OCI-LY3 (cell line): ENCODE measurements at regions not wholly inside any gene's neighbourhood (a gene's known extent, or its start where the extent isn't known, plus 50 kb on each side); places are given as distances from the start of the nearest gene placed in this dataset.

Source experiments
- H2AFZ ChIP-seq: fragments of 200-600, 300-600 bp; shearing (Covaris generic); 2 replicates; pipeline ENCODE4 v1.6.0; 2014; ENCODE audit warnings: antibody characterized with exemption, low read depth, low read length
- H3K27ac ChIP-seq: fragments of 200-600, 300-600 bp; sonication (generic); 2 replicates; pipeline ENCODE4 v1.5.1; 2014; ENCODE audit warnings: mild to moderate bottlenecking, low read length, moderate library complexity, mixed read lengths
- H3K27me3 ChIP-seq: fragments of 200-600, 300-600 bp; sonication (generic); 2 replicates; pipeline ENCODE4 v1.6.1; 2014; ENCODE audit warnings: low read depth, low read length, mixed read lengths
- H3K36me3 ChIP-seq: fragments of 200-600, 300-600 bp; sonication (generic); replicated peaks from 2 replicates; pipeline ENCODE3; 2014; ENCODE audit warnings: low read depth, low read length, mixed read lengths
- H3K4me1 ChIP-seq: fragments of 300-600, 200-600 bp; sonication (generic); 2 replicates; pipeline ENCODE4 v1.6.1; 2014; ENCODE audit warnings: low read length, mixed read lengths
- H3K4me2 ChIP-seq: fragments of 200-600, 300-600 bp; sonication (generic); 2 replicates; pipeline ENCODE4 v1.6.1; 2014; ENCODE audit warnings: low read length, mixed read lengths
- H3K4me3 ChIP-seq: fragments of 300-600, 200-600 bp; sonication (generic); 2 replicates; pipeline ENCODE4 v1.5.1; 2014; ENCODE audit warnings: antibody characterized with exemption, mild to moderate bottlenecking, low read length, moderate library complexity
- H3K79me2 ChIP-seq: fragments of 300-600, 200-600 bp; shearing (Covaris generic); 2 replicates; pipeline ENCODE4 v1.6.1; 2014; ENCODE audit warnings: mild to moderate bottlenecking, low read length, mixed read lengths
- H3K9ac ChIP-seq: fragments of 300-600, 200-600 bp; shearing (Covaris generic); 2 replicates; pipeline ENCODE4 v1.6.0; 2014; ENCODE audit warnings: mild to moderate bottlenecking, low read length, moderate library complexity
- H3K9me3 ChIP-seq: fragments of 200-600, 300-600 bp; shearing (Covaris generic); 2 replicates; pipeline ENCODE4 v1.6.1; 2014; ENCODE audit warnings: low read length, mixed read lengths; ENCODE audit not compliant: insufficient read depth
- H4K20me1 ChIP-seq: fragments of 200-600, 300-600 bp; sonication (generic); 2 replicates; pipeline ENCODE4 v1.6.1; 2016; ENCODE audit warnings: low read length, mixed read lengths; ENCODE audit not compliant: insufficient read depth
- EZH2phosphoT487 ChIP-seq: fragments of 200-600 bp; shearing (Covaris generic); IDR thresholded peaks from 2 replicates; pipeline ENCODE4 v1.6.1; 2018; ENCODE audit warnings: antibody characterized with exemption, mixed run types, low read depth
- TF ChIP-seq, protein P1 (sequence below): fragments of 200-600, 300-600 bp; sonication (generic); IDR thresholded peaks from 2 replicates; pipeline ENCODE4 v1.5.1; 2014; ENCODE audit warnings: antibody characterized with exemption, low read length, low read depth

DNA sequence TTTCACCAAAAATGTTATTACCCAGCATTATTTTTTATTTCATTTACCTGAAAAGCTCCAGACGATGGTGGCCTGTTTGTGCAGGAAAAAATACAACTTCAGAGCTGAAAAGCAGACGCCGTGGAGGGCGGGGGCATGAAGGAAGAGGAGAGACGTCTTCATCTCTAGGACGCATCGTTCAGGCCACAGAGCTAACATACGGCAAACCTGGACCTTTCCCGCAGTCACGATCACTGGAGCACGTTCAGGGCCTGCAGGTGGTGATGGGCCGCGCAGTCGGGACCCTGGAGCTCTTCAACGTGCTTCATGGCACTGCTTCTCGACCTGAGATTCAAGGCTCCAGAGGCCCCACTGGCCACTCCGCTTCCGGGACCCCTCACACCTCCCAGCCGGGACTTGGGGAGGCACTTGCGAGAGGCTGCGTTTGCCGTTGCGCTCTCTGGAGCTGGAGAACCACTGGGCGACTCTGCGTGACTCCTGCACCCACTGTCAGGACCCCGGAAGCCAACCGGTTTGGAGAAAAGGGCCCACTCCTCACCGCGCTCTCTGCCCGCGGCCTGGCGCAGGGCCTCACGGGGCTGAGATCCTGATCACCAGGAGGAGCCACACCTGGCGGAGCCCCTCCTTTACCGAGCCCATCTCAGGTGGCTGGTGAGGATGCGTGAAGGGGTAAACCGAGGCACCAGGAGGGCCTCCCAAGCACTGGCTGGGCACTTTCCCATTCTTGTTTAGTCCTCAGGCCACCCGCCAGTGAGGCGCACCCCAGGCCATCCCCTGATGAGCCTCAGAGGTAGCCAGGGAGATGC, 164.4 kb upstream of the AFDN start:
- no peak overlapping the region for H3K4me3 ChIP-seq
- H3K9ac ChIP-seq = no peak overlapping the region
- no peaks in the 10 kb centered on the region for H3K36me3 ChIP-seq
- no peak for TF ChIP-seq EZH2phosphoT487
- TF ChIP-seq, protein P1, sequence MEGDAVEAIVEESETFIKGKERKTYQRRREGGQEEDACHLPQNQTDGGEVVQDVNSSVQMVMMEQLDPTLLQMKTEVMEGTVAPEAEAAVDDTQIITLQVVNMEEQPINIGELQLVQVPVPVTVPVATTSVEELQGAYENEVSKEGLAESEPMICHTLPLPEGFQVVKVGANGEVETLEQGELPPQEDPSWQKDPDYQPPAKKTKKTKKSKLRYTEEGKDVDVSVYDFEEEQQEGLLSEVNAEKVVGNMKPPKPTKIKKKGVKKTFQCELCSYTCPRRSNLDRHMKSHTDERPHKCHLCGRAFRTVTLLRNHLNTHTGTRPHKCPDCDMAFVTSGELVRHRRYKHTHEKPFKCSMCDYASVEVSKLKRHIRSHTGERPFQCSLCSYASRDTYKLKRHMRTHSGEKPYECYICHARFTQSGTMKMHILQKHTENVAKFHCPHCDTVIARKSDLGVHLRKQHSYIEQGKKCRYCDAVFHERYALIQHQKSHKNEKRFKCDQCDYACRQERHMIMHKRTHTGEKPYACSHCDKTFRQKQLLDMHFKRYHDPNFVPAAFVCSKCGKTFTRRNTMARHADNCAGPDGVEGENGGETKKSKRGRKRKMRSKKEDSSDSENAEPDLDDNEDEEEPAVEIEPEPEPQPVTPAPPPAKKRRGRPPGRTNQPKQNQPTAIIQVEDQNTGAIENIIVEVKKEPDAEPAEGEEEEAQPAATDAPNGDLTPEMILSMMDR = no peak
- no peak overlapping the region for H2AFZ ChIP-seq
- no peaks in the 10 kb centered on the region for H3K79me2 ChIP-seq
- H4K20me1 ChIP-seq = no peaks in the 10 kb centered on the region
- no peaks in the 10 kb centered on the region for H3K27me3 ChIP-seq
- H3K27ac ChIP-seq = no peak overlapping the region
- no peak overlapping the region for H3K4me2 ChIP-seq
- no peaks in the 10 kb centered on the region for H3K9me3 ChIP-seq
- H3K4me1 ChIP-seq = no peaks in the 10 kb centered on the region

DNA sequence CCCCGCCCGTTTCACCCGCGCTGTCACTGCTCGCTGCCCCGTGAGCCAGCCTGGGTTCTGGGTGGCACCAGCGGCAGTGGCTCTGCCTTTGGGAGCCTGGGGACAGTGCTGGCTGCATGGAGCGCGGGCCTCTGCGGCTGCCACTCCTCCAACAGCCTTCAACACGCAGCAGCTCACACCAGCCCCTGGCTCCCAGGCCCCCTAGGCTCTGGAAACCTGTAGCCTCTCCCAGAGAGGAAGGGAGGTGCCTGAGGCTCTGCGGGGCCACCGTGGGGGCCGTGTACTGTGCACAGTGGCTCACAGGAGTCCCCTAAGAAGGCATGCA, 163.9 kb upstream of the AFDN start:
- no peaks in the 10 kb centered on the region for H3K27me3 ChIP-seq

DNA sequence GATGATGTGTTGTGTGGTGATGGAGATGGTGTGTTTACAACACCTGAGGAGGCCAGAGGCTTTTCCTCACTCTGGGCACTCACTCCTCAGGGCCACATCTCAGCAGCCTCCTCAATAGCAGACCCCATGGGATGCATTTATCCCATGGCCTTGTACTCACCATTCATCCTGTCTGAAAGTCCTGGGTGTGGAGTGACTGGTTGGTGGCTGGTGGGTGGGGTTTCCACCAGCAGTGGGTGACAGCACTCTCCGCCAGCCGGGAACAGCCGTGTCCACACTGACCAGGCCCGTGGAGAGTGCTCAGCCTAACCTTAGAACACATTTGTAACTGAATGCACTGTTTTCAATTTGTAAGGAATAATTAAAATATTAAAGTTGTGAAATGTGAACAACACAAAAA, 163.4 kb upstream of the AFDN start:
- Histone ChIP-seq H3K9ac (no peak overlapping the region), H3K4me2 (no peak overlapping the region), H3K27me3 (no peaks in the 10 kb centered on the region), H3K4me3 (no peak overlapping the region), H3K36me3 (no peaks in the 10 kb centered on the region), H4K20me1 (no peaks in the 10 kb centered on the region), H3K79me2 (no peaks in the 10 kb centered on the region), H3K4me1 (no peaks in the 10 kb centered on the region), H2AFZ (no peak overlapping the region), H3K27ac (no peak overlapping the region), H3K9me3 (no peaks in the 10 kb centered on the region)
- TF ChIP-seq EZH2phosphoT487 = no peak
- TF ChIP-seq, protein P1 = no peak

More for the DNA sequence above, 163.9 kb upstream of the AFDN start:
- no peaks in the 10 kb centered on the region for H3K36me3 ChIP-seq
- no peaks in the 10 kb centered on the region for H4K20me1 ChIP-seq
- H3K9me3 ChIP-seq = no peaks in the 10 kb centered on the region
- no peak for TF ChIP-seq EZH2phosphoT487
- TF ChIP-seq, protein P1 = no peak
- H3K79me2 ChIP-seq = no peaks in the 10 kb centered on the region
- no peak overlapping the region for H3K27ac ChIP-seq
- H3K4me3 ChIP-seq = no peak overlapping the region
- H3K4me1 ChIP-seq = no peaks in the 10 kb centered on the region
- no peak overlapping the region for H2AFZ ChIP-seq
- no peak overlapping the region for H3K4me2 ChIP-seq
- H3K9ac ChIP-seq = no peak overlapping the region

DNA sequence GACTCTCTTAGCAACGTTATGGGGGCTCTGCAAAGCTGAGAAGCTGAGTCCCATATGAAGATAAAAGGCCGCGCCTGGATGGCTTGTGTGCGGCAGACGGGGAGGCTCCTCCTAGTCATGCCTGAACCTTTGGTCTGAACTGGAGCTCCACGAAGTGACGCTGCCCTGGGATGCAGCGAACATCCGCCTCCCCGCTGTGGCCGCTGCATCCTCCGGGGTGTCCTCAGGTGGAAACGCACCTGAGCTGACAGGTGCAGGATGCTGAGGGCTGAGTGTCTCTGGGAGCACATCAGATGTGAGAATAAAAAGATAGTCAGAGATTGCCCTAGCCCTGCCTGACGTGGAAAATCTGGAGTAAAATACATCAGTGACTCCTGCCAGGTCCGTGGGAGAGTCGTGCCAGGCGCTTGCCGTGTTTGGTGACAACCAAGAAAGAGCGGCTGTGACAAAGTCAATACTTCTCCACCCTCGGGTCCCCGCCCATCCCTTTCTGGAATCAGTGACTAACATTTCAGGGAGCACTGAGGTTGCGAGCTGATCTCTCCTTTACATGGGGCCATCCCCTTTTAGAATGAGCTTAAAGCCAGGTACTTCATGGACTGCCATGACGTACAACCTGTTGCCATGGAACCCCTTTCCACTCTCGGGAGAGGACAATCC, 162.8 kb upstream of the AFDN start:
- H3K27ac ChIP-seq = no peak overlapping the region
- H3K4me2 ChIP-seq = no peak overlapping the region
- no peaks in the 10 kb centered on the region for H3K27me3 ChIP-seq
- H3K79me2 ChIP-seq = no peaks in the 10 kb centered on the region
- H2AFZ ChIP-seq = no peak overlapping the region
- H4K20me1 ChIP-seq = no peaks in the 10 kb centered on the region
- H3K4me1 ChIP-seq = no peaks in the 10 kb centered on the region
- no peaks in the 10 kb centered on the region for H3K9me3 ChIP-seq
- no peak for TF ChIP-seq EZH2phosphoT487
- TF ChIP-seq, protein P1 = no peak
- H3K36me3 ChIP-seq = no peaks in the 10 kb centered on the region
- H3K9ac ChIP-seq = no peak overlapping the region
- no peak overlapping the region for H3K4me3 ChIP-seq
